HG03342 (cell line): ENCODE measurements at regions not wholly inside any gene's neighbourhood (a gene's known extent, or its start where the extent isn't known, plus 50 kb on each side); places are given as distances from the start of the nearest gene placed in this dataset.
"Not testable (repeated sequence)": the region's sequence is repeated elsewhere in the genome, so short reads cannot be mapped to it uniquely, and the experiment has no call there.

ENCODE experiments used
- ATAC-seq: cut with Tn5 transposase; IDR thresholded peaks from one replicate; pipeline ENCODE4 v1.9.1; 2021; ENCODE audit warnings: mild to moderate bottlenecking, moderate library complexity; ENCODE audit not compliant: unreplicated experiment

DNA sequence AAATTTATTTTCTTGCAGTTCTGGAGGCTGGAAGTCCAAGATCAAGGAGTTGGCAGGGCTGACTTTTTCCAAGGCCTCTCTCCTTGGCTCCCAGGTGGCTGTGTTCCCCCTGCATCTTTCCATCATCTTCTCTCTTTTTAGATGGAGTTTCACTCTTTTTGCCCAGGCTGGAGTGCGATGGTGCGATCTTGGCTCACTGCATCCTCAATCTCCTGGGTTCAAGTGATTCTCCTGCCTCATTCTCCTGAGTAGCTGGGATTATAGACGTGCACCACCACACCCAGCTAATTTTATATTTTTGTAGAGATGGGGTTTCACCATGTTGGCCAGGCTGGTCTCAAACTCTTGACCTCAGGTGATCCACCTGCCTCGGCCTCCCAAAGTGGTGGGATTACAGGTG lies 411.1 kb downstream of the RPS24 start:
- ATAC-seq, result not testable (repeated sequence)

DNA sequence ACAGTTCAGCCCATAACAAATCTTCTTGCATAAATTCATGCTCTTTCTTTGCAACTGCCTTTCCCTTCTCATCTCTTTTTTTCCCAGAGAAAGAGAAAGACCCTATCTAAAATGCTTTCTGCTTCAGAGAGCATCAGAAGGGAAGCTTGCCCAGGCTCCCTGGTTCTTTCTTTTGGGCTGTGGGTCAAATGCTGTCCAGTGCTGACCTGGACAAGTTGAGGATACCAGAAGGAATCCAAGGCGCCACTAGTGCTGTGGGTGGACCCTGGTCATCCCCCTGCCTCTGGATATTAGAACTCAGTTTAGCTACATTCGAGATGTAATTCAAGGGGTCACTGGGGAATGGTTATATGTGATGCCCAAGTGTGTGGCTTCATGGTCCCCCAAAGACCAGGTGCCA lies 411.6 kb downstream of the RPS24 start:
- no peak for ATAC-seq

DNA sequence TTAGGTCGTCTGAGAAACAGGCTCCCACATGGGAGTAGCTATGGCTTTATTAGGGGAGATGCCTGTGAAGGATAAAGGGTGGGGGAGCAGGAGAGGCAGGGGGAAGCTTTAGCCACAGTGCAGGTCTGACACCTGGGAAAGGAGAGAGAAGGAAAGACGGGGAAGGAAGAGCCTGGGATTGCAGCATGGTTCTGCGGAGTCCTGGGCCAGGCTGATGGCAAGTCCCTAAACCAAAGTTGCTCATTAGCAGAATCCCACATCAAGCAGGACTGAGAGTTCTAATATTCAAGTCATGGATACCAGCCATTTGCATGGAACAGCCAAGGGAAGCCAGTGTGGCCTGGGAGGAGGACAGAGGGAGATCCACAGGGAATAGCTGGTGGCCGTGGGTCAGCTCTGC lies 414.8 kb downstream of the RPS24 start:
- no peak for ATAC-seq

DNA sequence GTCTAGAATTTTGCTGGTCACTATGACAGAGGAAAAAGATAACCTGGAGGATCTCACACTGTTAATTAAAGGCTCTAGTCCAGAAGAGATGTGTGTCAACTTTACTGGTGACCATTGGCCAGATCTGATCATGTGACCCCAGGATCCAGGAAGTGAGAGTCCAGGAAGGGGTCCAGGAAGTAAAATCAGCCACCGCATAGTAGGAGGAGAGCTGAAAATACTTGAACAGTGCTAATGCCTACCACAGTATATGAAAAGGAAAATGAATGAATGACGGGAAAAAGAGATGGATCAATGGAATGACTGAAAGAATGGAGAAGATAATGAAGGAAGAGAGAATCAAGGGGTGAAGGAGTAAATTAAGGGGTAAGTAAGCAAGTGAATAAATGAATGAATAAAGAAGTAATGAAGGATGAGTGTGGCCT lies 415.3 kb downstream of the RPS24 start:
- ATAC-seq, result no peak

DNA sequence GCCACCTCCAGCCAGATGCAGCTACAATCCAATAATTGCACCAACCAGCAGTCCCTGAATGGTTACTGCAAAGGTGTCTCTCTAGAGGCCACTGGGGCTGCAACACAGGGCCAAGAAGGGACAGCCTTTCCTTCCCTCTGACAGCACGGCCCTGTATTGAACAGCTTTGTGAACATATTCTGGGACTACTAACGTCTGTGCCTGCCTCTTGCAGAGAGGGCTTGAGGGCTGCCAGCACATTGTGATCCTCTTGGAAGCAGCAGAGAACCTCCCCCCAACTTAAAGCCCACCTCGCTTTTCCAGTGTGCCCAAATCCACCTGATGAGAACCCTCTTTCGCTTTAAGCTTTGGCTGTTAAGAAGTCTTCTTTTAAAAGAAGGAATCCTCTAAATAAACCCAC lies 415.9 kb downstream of the RPS24 start:
- no peak for ATAC-seq

DNA sequence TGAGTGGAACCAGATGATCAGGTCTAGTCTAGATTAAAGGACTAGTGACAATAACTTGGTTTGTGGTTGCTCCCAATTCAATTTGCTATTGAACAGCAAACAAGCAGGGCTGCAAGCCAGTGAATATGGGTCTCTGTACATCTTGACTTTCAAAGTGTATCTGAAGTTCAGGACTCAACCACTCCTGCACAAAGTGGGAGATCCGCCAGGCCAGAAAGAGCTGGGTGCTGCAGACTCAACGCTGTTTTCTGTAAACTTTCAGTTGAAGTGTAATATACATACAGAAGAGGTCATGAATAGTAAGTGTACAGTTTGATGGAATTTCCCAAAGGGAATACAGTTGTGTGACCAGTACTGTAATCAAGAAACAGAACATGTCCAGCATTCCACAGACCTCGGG lies 416.6 kb downstream of the RPS24 start:
- ATAC-seq, result no peak

DNA sequence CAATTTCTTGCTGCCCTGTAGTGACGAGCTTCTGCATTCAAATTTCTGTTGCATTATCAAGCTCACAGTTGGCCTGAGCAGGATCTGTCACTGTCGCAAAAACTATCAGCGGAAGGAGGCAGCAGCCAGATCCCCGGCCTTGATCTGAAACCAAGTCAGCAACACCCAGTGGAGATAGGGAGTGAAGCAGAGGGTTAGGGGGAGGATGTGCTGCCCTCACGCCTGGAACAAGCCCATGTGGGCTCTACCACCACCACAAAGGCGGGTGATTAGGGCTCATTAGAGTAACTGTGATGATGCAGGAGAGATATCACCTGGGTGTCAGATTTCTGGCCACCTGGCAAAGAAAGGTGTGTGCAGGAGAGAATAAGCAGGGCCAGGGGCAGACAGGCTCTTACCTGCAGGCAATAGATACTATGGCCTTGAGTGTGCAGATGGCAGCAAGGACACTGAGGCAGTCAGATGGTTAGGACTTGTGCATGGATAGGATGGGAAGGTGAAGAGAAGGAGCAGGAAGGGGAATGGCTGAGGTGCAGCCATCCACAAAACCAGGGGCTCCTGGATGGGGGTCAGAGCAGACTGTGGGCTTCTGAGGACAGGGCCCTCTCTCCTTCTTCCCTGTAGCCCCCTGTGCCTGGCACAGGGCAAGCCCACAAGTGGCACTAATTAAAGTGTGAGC lies 417.3 kb downstream of the RPS24 start:
- ATAC-seq, result no peak

DNA sequence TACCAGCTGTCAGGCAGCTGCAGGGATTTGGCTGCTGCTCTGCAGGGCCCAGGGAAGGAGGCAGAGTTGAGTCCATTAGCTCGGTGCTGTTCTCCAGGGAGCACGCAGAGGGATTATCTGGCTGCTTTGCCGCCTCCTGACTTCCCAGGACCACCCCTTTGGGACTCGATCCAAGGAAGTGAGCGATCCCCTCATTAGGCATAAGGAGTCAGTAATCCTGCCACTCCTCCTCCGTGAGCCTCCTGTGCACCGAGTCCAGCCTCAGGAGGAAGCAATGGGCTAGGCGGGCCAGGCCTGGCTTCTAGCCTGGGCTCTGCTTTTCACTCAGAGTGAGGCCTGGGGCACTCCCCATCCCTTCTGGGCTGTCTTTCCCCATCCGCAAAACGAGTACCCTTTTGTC lies 417.9 kb downstream of the RPS24 start:
- ATAC-seq, result no peak

DNA sequence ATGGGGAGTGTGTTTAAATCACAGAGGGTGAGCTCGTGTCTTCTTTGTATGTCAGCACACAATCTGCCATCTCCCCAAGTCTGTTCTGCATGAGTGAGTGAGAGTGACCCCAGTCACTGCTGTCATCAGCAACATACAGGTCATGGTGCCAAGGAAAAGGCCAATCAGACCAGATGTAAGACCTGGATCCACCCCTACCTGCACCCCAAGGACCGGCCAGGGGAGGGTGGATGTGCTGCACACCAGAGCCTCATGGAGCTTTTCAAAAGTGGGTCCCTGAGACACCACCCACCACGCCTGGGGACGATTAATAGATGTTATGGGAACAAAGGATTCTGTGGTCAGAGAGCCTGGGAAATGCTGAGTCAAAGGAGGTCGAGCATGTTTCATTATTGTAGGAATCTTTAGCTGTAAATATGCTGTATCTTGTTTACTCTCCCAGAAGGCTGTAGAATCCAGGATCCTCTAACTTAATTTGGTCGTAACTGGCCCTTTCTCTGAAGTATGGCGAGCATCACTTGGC lies 420.5 kb downstream of the RPS24 start:
- ATAC-seq, result no peak

DNA sequence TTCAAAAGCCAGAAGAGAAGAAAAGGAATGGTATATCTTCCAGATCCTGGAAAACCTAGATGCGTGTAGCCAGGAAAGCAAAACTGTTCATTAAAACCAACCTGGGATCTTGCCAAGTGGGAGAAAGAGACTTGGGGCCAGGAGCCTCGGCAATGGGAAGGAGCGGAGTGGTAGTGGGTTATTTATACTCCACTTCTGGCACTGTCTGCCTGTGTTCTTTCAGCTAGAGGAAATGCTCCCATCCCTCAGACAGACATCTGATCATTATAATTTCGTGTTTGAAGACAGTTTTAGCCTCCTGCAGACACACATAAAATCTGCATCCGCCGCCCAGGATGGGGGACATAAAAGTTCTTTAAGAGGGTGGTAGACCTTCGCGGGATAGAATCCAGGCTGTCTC lies 421.6 kb downstream of the RPS24 start:
- ATAC-seq, result no peak

DNA sequence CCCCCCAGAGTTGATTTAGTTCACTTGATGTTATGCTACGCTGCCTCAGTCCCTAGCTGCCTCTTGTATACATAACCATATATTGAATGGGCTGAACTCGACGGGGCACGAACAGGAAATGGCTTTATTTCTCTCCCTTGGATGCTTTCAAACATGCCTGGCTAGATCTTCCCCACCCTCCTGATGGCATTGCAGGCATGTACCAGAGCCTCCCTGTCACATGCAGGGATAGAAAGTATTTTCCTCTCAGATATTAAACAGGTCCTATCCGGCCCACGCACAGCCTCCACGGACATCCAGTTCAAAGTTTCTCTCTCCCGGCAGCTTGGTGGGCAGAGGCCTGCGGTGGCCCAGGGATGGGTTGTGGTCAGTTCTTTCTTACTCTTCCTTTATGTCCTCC lies 422.1 kb downstream of the RPS24 start:
- no peak for ATAC-seq

DNA sequence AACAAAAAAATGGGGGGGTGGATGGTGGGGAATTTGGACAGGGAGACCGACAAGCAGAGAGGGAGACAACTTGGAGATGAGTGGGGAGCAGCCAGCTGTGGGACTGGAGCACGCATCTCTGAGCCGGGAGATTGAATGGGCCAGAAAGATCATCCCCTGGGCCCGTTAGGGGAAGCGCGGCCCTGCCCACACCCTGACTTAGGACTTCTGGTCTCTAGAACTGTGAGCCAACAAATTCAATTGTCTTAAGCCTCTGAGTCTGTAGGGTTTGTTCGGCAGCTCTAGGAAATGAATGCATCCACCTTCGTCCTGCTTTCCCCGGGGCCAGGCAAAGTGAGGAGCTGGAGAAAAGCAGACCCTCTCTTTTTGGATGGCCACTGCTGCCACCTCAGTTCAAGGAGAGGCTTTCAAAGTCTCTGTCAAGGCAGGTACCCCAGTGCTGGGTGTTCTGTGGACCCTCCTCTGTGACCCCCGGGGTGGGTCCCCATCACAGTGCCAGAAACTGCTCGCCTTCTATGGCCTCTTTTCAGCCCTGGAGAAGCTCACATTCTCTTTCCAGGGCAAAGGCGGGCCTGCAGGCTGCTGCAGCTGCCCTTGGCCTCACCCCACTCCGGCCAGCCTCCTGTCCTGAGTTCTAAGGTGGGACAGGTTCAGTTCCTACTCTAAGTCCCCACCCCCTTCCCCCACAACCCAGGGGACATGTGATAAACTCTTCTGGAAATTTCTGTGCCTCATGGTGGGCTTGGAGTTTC lies 423.2 kb downstream of the RPS24 start:
- ATAC-seq, result no peak

DNA sequence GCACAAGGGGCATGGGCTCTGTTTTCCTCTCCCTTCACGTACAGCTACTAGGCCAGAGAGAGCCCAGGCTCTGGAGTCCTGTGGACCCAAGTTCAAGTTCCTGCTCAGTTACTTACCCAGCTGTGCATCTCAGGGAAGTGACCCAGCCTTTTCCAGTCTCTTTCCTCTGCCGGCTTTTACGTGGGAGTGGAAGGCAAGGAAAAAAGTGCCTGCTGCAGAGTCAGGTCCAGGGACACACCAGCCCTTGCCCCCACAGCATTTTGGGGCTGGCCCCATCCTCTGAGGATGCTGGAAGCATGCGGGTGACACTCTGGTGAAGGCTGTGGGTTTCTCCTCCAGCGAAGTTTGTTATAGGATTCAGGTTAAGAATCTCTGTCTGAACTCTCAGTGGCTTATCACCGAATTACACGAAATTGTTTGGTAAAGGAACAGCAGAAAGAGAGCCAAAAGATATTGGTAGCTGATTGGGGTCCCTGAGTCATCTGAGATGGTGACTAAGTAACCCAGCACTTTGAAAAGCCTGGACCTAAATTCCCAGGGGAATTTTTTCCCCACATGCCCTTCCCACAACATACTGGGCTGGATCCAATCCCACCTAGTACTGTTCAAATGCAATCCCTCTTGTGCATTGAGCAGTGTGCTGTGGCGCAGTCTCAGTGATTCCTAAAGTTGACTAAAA lies 424.3 kb downstream of the RPS24 start:
- no peak for ATAC-seq

DNA sequence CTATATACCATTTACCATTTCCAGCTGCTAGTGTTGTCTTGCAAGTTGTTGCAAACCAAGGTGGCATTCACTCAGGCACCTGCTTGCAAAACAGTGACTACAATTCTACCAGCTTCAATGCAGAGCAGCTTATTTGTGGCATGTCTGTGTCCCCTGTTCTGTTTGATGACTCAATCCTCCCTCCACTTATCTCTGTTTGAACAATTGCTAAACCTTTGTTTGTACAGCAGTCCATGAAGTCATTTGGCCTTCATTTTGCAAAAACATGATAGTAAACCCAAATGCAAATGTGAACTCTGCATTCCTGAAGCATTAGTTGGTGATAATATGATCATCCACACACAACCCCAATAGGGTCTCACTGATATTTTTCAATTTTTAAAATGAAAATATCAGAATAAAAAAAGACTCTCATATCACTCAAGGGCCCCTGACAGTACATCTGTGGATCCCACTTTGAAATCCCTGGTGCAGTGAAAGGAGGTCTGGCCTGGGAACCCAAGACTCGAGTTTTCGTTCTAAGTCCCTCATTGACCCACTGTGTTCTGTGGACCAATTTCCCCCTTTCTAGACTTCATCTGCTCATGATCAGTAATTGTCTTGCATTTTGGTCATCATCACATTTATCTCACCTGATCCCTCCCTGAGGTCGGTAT lies 425.4 kb downstream of the RPS24 start:
- no peak for ATAC-seq

DNA sequence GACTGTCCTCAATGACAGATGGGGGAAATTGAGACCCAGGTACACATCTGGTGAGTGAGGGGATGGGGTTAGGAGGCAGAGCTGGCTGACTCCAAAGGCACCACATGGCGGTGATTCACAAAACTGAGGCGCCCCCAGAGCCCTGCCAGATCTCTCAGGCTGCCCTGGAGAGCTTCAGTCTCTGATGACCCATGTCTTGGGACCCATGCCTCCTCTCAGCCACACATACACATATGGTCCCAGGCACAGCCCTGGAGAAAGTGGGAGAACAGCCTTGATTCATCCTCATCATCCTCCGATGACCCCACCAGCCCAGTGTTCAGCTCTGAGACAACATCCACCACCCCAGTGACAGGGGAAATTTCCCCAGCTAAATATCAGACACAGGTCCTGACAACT lies 426.0 kb downstream of the RPS24 start:
- no peak for ATAC-seq

DNA sequence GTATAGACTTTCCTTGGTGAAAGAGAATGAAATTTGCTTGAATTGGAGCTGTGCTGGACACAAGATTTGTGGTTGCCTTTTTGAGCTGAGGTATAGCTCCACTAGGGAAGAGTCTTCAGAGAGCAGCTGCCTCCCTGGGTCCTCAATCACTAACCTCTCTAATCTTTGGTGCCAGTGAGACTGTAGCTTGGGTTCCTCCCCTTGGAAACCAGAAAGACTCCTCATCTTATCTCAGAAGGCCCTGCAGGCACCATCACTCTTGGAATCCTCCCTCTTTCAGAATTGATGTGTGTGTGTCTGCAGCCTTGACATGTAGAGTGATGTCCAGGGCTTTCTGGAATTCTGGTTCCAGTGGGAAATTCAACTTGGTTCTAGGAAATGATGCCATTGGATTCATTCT lies 426.5 kb downstream of the RPS24 start:
- ATAC-seq, result no peak

DNA sequence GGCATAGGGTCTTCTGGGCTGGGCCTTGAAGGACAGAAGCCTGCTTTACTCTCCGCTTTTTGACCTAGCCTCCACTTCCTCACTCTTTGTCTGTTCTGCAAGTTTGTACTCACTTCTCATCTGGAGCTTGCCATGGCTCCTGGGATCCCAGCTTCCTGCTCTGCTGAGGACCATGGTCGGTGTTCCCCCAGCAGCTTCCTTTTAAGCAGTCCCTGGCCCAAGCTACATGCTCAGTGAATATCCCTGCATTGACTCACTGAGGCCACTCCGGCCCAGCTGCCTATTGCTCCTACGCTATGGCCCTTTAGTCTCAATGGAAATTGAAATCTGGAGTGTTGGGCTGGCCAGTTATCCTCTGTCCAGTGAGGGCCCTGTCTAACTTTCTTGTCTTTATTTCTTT lies 427.7 kb downstream of the RPS24 start:
- no peak for ATAC-seq

DNA sequence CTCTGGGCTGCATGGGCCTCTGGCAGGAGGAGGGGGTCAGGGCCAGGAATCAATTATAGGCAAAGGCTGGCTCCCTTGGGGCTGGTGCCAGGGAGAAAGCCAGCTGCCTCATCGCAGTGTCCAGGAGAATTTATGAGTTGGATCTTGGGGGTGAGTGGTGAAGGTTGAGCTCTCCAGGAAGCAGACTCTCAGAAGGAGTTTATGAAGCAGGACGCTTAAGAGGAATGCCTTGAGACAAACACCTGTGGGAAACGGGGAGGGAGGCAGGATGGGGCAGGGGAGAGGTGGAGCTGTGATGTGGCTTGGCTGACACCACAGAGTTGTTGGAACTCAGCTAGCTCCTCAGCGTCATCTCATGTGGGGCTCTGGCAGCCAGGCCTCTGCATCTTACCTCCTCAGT lies 428.5 kb downstream of the RPS24 start:
- no peak for ATAC-seq

DNA sequence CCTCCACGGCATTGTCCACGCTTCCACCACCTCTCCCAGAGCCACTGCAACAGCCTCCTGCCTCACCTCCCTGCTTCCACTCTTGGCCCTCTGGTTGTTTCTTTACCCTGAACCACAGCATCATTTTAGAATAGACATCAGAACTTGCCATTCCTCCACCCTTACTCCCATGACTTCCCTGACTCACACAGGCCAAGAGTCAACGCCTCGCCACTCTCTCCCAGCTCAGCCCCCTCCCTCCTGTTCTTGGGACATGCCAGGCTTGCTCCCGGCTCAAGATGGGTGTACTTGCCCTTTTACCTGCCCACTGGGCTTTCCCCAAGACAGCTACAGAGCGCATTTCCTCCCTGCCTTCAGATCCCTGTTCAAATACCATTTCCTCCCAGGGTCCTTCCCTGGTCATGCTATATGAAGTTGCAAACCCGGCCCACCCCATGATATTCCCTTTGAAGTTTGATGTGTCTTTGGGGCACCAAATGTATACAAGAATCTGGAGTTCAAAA lies 429.1 kb downstream of the RPS24 start:
- ATAC-seq, result no peak

DNA sequence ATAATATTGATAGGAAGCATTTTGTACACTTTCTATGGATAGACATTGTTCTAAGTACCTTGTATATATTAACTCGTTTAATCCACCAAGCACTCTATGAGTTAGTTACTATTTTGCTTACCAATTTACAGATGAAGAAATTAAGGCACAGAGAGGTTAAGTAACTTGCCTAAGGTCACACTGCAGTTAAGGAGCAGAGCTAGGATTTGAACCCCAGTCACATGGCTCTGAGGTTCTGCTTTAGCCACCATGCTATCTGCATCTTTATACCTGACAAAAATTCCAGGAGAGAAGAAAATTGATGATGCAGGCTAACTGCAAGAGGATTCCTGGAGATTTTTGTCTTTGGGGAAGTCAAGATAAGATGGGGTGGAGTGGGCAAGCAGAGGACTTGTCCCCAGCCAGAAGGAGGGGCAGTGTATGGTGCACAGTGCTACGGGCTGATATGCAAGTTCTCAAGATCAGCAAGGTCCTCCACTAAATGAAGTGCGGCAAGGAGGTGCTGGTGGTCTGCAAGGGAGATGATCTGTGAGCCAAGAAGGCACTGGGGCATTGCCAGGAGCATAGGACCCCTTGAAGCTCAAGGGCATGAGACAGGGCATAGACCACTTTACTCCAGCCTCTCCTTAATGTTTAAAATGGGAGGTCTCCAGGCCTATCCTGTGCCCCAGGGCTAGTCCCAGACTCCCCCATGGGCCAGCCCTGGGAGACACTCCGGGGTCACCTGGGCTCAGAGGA lies 430.6 kb downstream of the RPS24 start:
- no peak for ATAC-seq

DNA sequence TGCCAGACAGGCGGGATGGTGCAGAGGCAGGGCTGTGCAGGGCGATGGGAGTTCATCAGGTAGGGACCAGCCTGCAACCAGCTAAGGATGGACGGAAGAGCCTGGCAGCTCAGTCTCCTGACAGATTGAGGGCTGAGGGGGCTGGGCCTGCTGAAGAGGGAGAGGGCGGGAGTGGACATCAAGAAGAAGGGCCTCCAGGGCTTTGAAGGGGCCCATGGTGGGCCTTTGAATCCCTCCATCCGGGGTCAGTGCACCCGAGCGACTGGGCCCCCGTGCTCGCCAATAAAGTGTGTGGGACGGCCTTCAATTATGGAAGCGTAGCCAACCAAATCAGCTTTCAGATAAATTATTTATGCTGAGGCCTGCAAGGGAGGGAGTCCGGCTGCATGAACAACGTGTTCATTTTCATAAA lies 431.2 kb downstream of the RPS24 start:
- ATAC-seq, result no peak
